ENCODE measurements at regions not wholly inside any gene's neighbourhood (a gene's known extent, or its start where the extent isn't known, plus 50 kb on each side); places are given as distances from the start of the nearest gene placed in this dataset.

DNA sequence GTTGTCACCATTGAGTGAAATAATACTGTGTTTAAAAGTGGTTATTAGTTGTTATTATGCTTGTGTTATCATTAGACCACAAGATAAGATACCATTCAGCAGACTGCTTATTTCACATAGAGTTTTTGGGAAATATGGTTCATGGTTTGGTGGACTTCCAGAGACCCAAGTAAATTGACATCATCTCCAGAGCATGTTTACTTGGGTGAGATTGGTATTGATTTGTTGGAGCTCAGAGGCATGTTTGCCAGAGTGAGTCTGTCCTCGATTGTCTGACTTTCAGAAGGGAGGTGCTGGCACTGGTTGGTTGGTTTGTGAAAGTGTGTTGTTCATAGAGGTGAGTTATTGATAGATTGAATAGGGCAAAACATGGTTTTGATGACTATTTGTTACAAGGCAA is 291.4 kb downstream of the TGFB2 start:
- Mint-ChIP-seq H3K36me3 (no peaks in the 10 kb centered on the region), H3K4me1 (no peaks in the 10 kb centered on the region), H3K9me3 (peaks cover 2 to 14% (median 8%) of the 10 kb centered on the region in 7 donors), H3K27ac (no peak overlapping the region), H3K27me3 (ENCODE audit: low read depth in 3 of 3) (no peaks in the 10 kb centered on the region), H3K4me3 (no peak overlapping the region)
- DNase-seq: no peak
- H2AFZ ChIP-seq (ENCODE audit: insufficient read depth, low read depth, low read length, poor library complexity, severe bottlenecking): no peak overlapping the region
- no peak overlapping the region for H3K4me3 ChIP-seq (replicated peaks in 1 of 3; ENCODE audit: low read depth in 2 of 3, low read length in 3 of 3)
- H3K4me2 ChIP-seq (replicated peaks; ENCODE audit: extremely low read depth, low read length, poor library complexity, severe bottlenecking): no peak overlapping the region
- no peaks in the 10 kb centered on the region for H3K27me3 ChIP-seq (ENCODE audit: control insufficient read depth in 2 of 2, insufficient read depth in 2 of 2, low read length in 2 of 2)
- 50% methylated on average over 1 of the region's 1 CpG for WGBS (ENCODE audit: insufficient coverage)
- H3K9ac ChIP-seq (ENCODE audit: insufficient read depth, low read length, poor library complexity, severe bottlenecking): no peak overlapping the region
- intact Hi-C loops (cut with micrococcal nuclease): no loop called here
- H3K36me3 ChIP-seq (replicated peaks in 1 of 2; ENCODE audit: control insufficient read depth in 1 of 2, insufficient read depth in 2 of 2, low read length in 2 of 2): no peaks in the 10 kb centered on the region
- TF ChIP-seq, protein P1, sequence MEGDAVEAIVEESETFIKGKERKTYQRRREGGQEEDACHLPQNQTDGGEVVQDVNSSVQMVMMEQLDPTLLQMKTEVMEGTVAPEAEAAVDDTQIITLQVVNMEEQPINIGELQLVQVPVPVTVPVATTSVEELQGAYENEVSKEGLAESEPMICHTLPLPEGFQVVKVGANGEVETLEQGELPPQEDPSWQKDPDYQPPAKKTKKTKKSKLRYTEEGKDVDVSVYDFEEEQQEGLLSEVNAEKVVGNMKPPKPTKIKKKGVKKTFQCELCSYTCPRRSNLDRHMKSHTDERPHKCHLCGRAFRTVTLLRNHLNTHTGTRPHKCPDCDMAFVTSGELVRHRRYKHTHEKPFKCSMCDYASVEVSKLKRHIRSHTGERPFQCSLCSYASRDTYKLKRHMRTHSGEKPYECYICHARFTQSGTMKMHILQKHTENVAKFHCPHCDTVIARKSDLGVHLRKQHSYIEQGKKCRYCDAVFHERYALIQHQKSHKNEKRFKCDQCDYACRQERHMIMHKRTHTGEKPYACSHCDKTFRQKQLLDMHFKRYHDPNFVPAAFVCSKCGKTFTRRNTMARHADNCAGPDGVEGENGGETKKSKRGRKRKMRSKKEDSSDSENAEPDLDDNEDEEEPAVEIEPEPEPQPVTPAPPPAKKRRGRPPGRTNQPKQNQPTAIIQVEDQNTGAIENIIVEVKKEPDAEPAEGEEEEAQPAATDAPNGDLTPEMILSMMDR (IDR thresholded peaks at IDR 0.05): no peak
- H3K79me2 ChIP-seq (ENCODE audit: insufficient read depth, low read length): no peaks in the 10 kb centered on the region
- H4K20me1 ChIP-seq (ENCODE audit: insufficient read depth, low read length): no peaks in the 10 kb centered on the region
- peaks cover 8 to 16% of the 10 kb centered on the region in 2 donors for H3K9me3 ChIP-seq (replicated peaks in 1 of 2; ENCODE audit: control insufficient read depth in 1 of 2, insufficient read depth in 1 of 2, low read length in 2 of 2)
- no peaks in the 10 kb centered on the region for H3K4me1 ChIP-seq (ENCODE audit: control insufficient read depth in 1 of 2, insufficient read depth in 2 of 2, low read length in 2 of 2)
- no peak overlapping the region for H3K27ac ChIP-seq (ENCODE audit: low read depth in 1 of 2, low read length in 2 of 2)

DNA sequence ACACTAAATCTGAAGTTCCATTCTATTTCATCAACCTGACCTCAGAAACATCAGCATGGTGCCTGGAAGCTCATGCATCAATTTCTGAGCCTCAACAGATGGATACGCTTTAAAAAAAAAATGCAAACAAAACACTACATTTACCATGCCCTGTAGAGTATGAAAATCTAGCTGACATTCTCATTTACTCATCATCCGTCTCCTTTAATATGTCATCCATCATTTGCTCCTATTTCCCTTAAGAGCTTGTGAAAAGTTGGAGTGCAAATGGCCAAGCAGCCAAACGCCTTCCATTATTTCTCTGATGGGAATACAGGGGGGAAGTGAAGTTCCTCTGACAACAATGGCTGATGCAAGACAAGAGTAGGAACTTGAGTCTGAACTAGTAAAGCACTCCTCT is 295.0 kb downstream of the TGFB2 start:
- Histone ChIP-seq H3K4me1 (ENCODE audit: control insufficient read depth in 1 of 2, insufficient read depth in 2 of 2, low read length in 2 of 2) (no peaks in the 10 kb centered on the region), H4K20me1 (ENCODE audit: insufficient read depth, low read length) (no peaks in the 10 kb centered on the region), H3K9ac (ENCODE audit: insufficient read depth, low read length, poor library complexity, severe bottlenecking) (no peak overlapping the region), H3K4me3 (replicated peaks in 1 of 3; ENCODE audit: low read depth in 2 of 3, low read length in 3 of 3) (no peak overlapping the region), H2AFZ (ENCODE audit: insufficient read depth, low read depth, low read length, poor library complexity, severe bottlenecking) (no peak overlapping the region), H3K4me2 (replicated peaks; ENCODE audit: extremely low read depth, low read length, poor library complexity, severe bottlenecking) (no peak overlapping the region), H3K79me2 (ENCODE audit: insufficient read depth, low read length) (no peaks in the 10 kb centered on the region), H3K27ac (ENCODE audit: low read depth in 1 of 2, low read length in 2 of 2) (no peak overlapping the region), H3K36me3 (replicated peaks in 1 of 2; ENCODE audit: control insufficient read depth in 1 of 2, insufficient read depth in 2 of 2, low read length in 2 of 2) (no peaks in the 10 kb centered on the region), H3K27me3 (ENCODE audit: control insufficient read depth in 2 of 2, insufficient read depth in 2 of 2, low read length in 2 of 2) (no peaks in the 10 kb centered on the region), H3K9me3 (replicated peaks in 1 of 2; ENCODE audit: control insufficient read depth in 1 of 2, insufficient read depth in 1 of 2, low read length in 2 of 2) (peaks cover 0 to 7% of the 10 kb centered on the region in 2 donors)
- Mint-ChIP-seq H3K27me3 (ENCODE audit: low read depth in 3 of 3) (no peaks in the 10 kb centered on the region), H3K9me3 (peaks cover 0 to 5% (median 1%) of the 10 kb centered on the region in 7 donors), H3K27ac (no peak overlapping the region), H3K4me3 (no peak overlapping the region), H3K36me3 (no peaks in the 10 kb centered on the region), H3K4me1 (no peaks in the 10 kb centered on the region)
- WGBS (ENCODE audit: insufficient coverage): no CpG with 5 or more reads among the region's 3 CpGs
- intact Hi-C loops (cut with micrococcal nuclease): no loop called here
- TF ChIP-seq, protein P1 (IDR thresholded peaks at IDR 0.05): no peak
- DNase-seq: no peak
